Esophagus squamous epithelium (tissue), 4 donors: ENCODE measurements at regions not wholly inside any gene's neighbourhood (a gene's known extent, or its start where the extent isn't known, plus 50 kb on each side); places are given as distances from the start of the nearest gene placed in this dataset.

ENCODE experiments used
- CTCF ChIP-seq, 6 experiments: fragments of 450-650 bp in 4 of 6; fragments of 200-600 bp in 2 of 6; sonication (generic) in 2 of 6; IDR thresholded peaks; one replicate each; pipeline ENCODE4 v1.5.1; 2016 to 2019; ENCODE audit warnings: antibody characterized with exemption in 6 of 6, mild to moderate bottlenecking in 4 of 6, moderate library complexity in 4 of 6
- POLR2A ChIP-seq, 4 donors: fragments of 450-650 bp; IDR thresholded peaks; one replicate each; pipeline ENCODE4 v1.6.1; 2017; ENCODE audit warnings: antibody characterized with exemption in 4 of 4, mild to moderate bottlenecking in 4 of 4, moderate library complexity in 3 of 4

DNA sequence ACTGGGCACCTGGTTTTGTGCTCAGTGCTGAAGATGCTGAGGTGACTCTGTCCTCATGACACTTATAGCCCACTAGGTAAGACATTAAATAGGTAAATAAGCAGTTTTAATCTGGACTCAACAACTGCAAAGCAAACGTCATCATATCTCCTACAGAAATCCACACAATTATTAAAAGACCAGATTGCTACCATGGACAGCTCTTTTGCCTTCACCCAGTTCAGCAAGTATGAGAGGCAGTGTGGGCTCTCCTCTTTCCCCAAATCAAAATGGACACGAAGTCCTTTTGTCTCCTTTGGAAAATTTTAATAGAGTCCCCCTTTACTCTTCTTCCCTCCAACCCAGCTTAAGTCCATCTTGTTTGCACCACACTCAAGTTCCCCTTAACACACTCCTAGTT is 171.1 kb downstream of the RPAP3 start:
- TF ChIP-seq POLR2A (IDR thresholded peaks at IDR 0.05) (no peak), CTCF (IDR thresholded peaks at IDR 0.05) (no peak)
